ENCODE measurements at regions not wholly inside any gene's neighbourhood (a gene's known extent, or its start where the extent isn't known, plus 50 kb on each side); places are given as distances from the start of the nearest gene placed in this dataset.
"Not testable (repeated sequence)": the region's sequence is repeated elsewhere in the genome, so short reads cannot be mapped to it uniquely, and the experiment has no call there.

GRCh38 chr1:166395729-166396128, 228.9 kb upstream of the FAM78B start:
- DNase-seq, result no peak

GRCh38 chr1:166409253-166410082, 242.7 kb upstream of the FAM78B start:
- DNase-seq, result not testable (repeated sequence)

- DNase-seq, result no peak
These were observed 243.2 kb upstream of the FAM78B start for GRCh38 chr1:166410083-166410385.

GRCh38 chr1:166416831-166417230, 250.0 kb upstream of the FAM78B start:
- not testable (repeated sequence) for DNase-seq

- no peak for DNase-seq
These were observed 251.6 kb upstream of the FAM78B start for GRCh38 chr1:166418344-166418933.

GRCh38 chr1:166422586-166422985, 255.8 kb upstream of the FAM78B start:
- DNase-seq, result not testable (repeated sequence)

GRCh38 chr1:166432655-166433054, 265.9 kb upstream of the FAM78B start:
- DNase-seq, result no peak

GRCh38 chr1:166433404-166434304, 266.9 kb upstream of the FAM78B start:
- DNase-seq, result not testable (repeated sequence)

GRCh38 chr1:166457700-166458099, 290.9 kb upstream of the FAM78B start:
- no peak for DNase-seq

GRCh38 chr1:166464333-166464732, 297.5 kb upstream of the FAM78B start:
- DNase-seq, result no peak

GRCh38 chr1:166470014-166470413, 303.2 kb upstream of the FAM78B start:
- no peak for DNase-seq

GRCh38 chr1:166470441-166470840, 303.6 kb upstream of the FAM78B start:
- no peak for DNase-seq

GRCh38 chr1:166471359-166471758, 304.6 kb upstream of the FAM78B start:
- no peak for DNase-seq

- peak; percentile 45 to 46 for DNase-seq
These were observed 312.3 kb upstream of the FAM78B start for GRCh38 chr1:166479052-166479631.

GRCh38 chr1:166484471-166484870, 317.7 kb upstream of the FAM78B start:
- no peak for DNase-seq

- no peak for DNase-seq
These were observed 318.1 kb upstream of the FAM78B start for GRCh38 chr1:166484871-166485270.

- DNase-seq, result no peak
These were observed 318.8 kb upstream of the FAM78B start for GRCh38 chr1:166485620-166486019.

- no peak for DNase-seq
These were observed 321.5 kb upstream of the FAM78B start for GRCh38 chr1:166488327-166488726.

GRCh38 chr1:166489356-166489669, 322.5 kb upstream of the FAM78B start:
- no peak for DNase-seq

- peak; percentile 70 to 73 for DNase-seq
These were observed 323.1 kb upstream of the FAM78B start for GRCh38 chr1:166489670-166490436.

GRCh38 chr1:166490437-166490991, 323.7 kb upstream of the FAM78B start:
- no peak for DNase-seq

GRCh38 chr1:166493765-166494164, 327.0 kb upstream of the FAM78B start:
- not testable (repeated sequence) for DNase-seq

All from activated T-cell treated with anti-CD3 and anti-CD28 coated beads, Interleukin-2, amount 50 U/mL, for 48 hours (primary cell).